Gastroesophageal sphincter (tissue), 3 donors: ENCODE measurements at regions not wholly inside any gene's neighbourhood (a gene's known extent, or its start where the extent isn't known, plus 50 kb on each side); places are given as distances from the start of the nearest gene placed in this dataset.

Experiments
- CTCF ChIP-seq, 4 experiments: fragments of 200-600 bp in 2 of 4; fragments of 450-650 bp in 2 of 4; sonication (generic) in 1 of 4; IDR thresholded peaks; one replicate each; pipeline ENCODE4 v1.5.1; 2017 to 2019; ENCODE audit warnings: antibody characterized with exemption in 4 of 4, mild to moderate bottlenecking in 2 of 4, moderate library complexity in 2 of 4
- EP300 ChIP-seq: sonication (generic); formaldehyde crosslinking; IDR thresholded peaks from one replicate; pipeline ENCODE4 v1.6.1; 2017; ENCODE audit warnings: antibody characterized with exemption, mild to moderate bottlenecking
- POLR2A ChIP-seq, 2 donors: fragments of 450-650 bp; IDR thresholded peaks; one replicate each; pipeline ENCODE4 v1.6.1; 2017; ENCODE audit warnings: antibody characterized with exemption in 2 of 2, mild to moderate bottlenecking in 2 of 2, moderate library complexity in 1 of 2
- POLR2AphosphoS5 ChIP-seq: sonication (generic); formaldehyde crosslinking; IDR thresholded peaks from one replicate; pipeline ENCODE4 v1.6.1; 2017; ENCODE audit warnings: antibody characterized with exemption

GRCh38 chr5:62149879-62150278 lies 156.1 kb upstream of the KIF2A start:
- TF ChIP-seq CTCF (IDR thresholded peaks at IDR 0.05) (no peak), POLR2A (IDR thresholded peaks at IDR 0.05) (no peak), POLR2AphosphoS5 (no peak), EP300 (no peak)
